Retinal pigment epithelial cell (primary cell): ENCODE measurements at regions not wholly inside any gene's neighbourhood (a gene's known extent, or its start where the extent isn't known, plus 50 kb on each side); places are given as distances from the start of the nearest gene placed in this dataset.

Experiments
- DNase-seq: peaks from one replicate; pipeline ENCODE4 v3.0.0-alpha.2; 2010; ENCODE audit warnings: low read depth
- H3K4me3 ChIP-seq: 2 replicates; pipeline ENCODE4 v1.5.1; 2011; ENCODE audit warnings: mild to moderate bottlenecking, low read length, control low read depth, moderate library complexity
- CTCF ChIP-seq: conservative IDR thresholded peaks from 2 replicates; pipeline ENCODE4 v1.5.1; 2011; ENCODE audit warnings: low read depth, low read length, control low read depth, inconsistent platforms

GRCh38 chr2:240252872-240253511, 112.5 kb upstream of the OTOS start:
- H3K4me3 ChIP-seq, result no peak overlapping the region
- TF ChIP-seq CTCF, result no peak
- no peak for DNase-seq

- no peak for DNase-seq
- no peak for TF ChIP-seq CTCF
Measured at GRCh38 chr2:240253583-240254145, 113.2 kb upstream of the OTOS start.

GRCh38 chr2:240254337-240255164, 114.1 kb upstream of the OTOS start:
- no peak overlapping the region for H3K4me3 ChIP-seq
- DNase-seq, result no peak
- no peak for TF ChIP-seq CTCF

More at GRCh38 chr2:240253583-240254145, 113.2 kb upstream of the OTOS start:
- H3K4me3 ChIP-seq, result no peak overlapping the region

- no peak overlapping the region for H3K4me3 ChIP-seq
- no peak for TF ChIP-seq CTCF
Measured at GRCh38 chr2:240255165-240255491, 114.7 kb upstream of the OTOS start.

GRCh38 chr2:240255811-240256703, 115.6 kb upstream of the OTOS start:
- peak overlapping the region; percentile 28 for H3K4me3 ChIP-seq
- DNase-seq, result peak; percentile 48
- no peak for TF ChIP-seq CTCF

More at GRCh38 chr2:240255165-240255491, 114.7 kb upstream of the OTOS start:
- no peak for DNase-seq

GRCh38 chr2:240256704-240257637, 116.5 kb upstream of the OTOS start:
- DNase-seq, result no peak
- peak; percentile 10 for TF ChIP-seq CTCF

More at GRCh38 chr2:240256704-240257637, 116.5 kb upstream of the OTOS start:
- H3K4me3 ChIP-seq, result no peak overlapping the region
